GM18870 (cell line): ENCODE measurements at regions not wholly inside any gene's neighbourhood (a gene's known extent, or its start where the extent isn't known, plus 50 kb on each side); places are given as distances from the start of the nearest gene placed in this dataset.
A peak's percentile ranks its signal among the peaks of the same experiment; 100 is the strongest.

Source experiments
- ATAC-seq: cut with Tn5 transposase; IDR thresholded peaks from one replicate; pipeline ENCODE4 v1.9.1; 2021; ENCODE audit warnings: moderate library complexity; ENCODE audit not compliant: unreplicated experiment

GRCh38 chr7:131097662-131098376 lies 229.9 kb upstream of the MKLN1 start:
- ATAC-seq = no peak

- ATAC-seq = no peak
Measured at GRCh38 chr7:131098527-131098926, 229.1 kb upstream of the MKLN1 start.

DNA sequence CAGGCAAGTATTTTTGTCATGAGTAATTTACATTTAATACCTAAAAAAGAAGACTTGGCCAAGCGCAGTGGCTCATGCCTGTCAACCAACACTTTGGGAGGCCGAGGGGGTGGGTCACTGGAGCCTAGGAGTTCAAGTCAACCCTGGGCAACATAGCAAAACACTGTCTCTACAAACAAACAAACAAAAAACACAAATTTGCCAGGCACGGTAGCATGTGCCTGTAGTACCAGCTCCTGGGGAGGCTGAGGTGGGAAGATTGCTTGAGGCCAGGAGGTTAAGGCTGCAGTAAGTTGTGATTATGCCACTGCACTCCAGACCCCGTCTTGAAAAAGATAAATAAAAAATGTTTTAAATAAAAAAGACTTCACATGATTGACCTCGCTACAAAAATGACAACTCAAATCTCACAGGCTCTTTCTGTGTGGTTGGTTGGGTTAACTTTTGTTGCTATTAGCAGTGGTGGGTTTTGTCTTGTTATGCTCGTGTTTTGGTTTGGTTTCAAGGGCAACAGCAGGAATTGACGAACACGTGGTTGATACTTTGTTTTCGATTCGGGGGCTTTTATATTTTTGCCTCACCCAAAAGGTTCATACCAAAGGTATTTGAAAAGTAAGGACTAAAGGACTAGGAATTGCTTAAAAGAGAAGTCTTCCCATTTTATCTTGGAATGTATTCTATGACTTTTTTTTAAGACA lies 227.2 kb upstream of the MKLN1 start:
- ATAC-seq = no peak

DNA sequence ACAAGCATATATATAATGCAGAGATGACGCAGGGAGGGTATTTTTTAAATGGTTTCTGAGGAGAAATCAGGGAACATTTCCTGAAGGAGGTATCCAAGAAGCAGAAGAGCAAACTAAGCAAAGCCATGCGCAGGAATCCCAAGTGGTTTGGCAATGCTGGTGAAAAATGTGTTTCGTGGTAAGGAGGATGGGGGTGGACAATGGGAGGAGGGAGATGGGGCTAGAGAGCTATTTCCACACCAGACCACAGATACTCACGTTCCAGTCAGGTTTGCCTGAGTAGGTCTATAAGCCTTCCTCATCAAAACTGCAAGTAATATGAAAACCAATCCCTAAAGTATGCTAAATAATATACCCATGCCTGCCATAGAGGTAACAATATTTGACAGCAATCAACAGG lies 223.7 kb upstream of the MKLN1 start:
- no peak for ATAC-seq

DNA sequence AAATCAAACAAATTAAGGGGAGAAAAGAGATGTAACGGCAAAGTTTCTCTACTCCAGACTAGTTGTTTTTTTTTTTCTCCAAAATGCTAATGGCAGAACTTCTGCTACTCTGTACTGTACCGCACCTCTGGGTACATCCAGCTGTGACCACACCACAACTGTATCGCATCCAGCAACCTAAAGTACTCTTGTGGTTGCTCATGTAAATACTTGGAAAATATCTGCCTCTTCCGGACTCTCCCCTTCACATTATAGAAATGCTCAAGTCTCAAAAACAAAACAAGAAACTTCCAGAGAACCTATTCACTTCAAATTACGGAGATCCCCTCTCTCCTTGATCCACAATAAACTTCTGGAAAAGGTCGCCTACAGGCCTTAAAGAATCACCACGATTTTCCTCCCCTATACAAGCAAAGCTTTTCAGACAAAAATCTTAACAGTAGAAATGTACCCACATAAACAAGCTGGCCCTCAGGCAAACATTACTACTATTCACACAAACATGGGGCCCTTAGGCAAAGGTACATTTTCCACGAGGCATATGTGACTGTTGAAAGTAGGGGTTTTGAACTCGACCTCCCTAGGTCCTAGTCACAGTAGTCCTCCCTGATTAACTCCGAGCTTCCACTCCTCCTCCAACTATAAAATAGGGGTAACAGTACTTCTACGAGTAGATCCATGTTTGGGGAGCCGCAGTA lies 222.9 kb upstream of the MKLN1 start:
- no peak for ATAC-seq

DNA sequence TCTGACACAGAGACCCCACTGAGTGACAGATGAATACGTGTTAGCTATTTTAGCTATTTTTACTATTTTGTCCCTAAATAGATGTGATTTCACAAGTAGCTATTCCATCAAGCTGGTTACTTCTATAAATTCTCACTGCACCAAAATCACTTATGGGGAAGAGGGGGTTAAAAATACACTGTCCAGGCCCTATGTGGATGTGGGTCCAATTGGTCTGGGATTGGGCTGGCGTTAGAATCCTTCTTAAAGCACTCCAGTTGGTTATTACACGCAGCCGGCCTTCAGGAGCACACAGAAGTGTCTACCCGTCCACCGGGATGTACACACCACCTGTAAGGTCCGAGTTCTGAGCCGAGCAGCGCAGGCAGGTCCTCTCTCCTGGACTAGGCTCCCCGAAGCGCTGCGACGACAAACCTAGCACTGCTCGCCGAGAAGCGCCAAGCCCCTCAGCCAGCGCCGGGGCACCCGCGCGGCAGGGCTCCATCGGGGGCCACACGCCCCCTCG lies 222.3 kb upstream of the MKLN1 start:
- no peak for ATAC-seq

DNA sequence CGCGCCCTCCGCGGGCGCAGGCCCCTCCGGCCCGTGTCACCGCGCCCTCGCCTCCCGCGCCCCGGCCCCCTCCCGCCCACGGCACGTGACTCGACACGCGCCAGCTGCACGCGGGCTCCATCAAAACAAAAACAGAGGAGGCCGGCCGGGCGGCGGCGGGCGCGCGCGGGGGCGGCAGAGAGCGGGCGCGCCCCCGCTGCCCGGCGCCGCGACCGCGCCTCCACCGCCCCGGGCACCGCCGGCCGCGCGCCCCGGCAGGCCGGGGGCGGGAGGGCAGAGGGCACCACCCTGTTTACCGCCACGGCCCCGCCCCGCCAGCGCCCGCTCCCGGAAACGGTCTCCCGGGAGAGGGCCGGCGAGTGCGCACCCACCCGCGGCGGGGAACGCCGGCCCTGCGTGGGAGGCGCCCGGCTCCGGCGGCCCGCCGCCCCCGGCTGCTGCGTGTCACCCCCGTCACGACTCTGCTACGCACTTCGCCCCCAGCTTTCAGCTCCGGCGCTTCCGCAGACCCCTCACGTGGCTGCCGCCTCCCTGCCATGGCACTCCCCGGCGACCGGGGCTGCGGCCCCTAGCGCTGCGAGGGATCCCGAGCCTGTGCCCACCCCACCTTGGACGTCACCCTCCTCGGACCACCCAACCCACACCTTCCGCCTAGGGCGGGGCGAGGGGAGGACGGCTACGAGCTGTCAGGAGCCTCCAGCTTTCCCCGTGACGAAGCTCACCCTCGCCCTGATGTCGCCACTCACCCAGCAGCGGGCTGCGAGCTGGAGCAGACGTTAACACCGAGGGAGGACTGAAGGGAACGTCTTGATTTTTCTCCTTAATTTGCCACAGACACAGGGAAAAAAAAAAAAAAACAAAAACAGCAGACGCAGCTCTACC lies 221.6 kb upstream of the MKLN1 start:
- no peak for ATAC-seq

DNA sequence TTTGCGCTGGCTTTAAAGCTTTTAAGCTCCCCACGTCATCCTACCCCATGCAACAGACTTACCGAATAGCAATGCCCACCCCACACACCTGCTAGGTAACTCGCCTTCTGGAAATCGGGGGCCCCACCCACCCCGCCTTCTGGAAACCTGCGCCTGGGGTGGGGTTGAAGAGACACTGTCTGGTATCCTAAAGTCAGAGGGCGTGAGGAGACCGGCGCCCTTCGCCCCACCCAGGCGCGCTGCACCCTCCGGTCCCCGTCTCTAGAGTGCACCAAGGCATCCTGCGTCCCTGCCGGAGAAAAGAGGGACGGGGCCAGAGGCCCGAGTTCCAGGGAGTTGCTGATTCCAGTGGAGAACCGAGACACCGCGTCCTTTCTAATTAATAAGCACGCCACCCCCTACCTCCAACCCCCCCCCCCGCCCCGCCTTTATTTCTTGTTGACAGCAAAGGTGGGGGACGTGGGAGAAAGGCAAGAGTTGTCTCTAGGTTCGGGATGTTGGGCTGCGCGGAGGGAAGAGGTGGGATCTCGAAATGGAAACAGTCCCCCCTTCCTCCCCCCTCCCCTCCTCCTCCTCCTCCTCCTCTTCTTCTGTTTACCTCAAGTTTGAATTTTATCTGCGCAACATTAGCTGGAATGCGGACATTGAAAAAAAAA lies 220.9 kb upstream of the MKLN1 start:
- ATAC-seq = no peak

- peak; percentile 44 for ATAC-seq
Measured at GRCh38 chr7:131107337-131108211, 220.1 kb upstream of the MKLN1 start.

- ATAC-seq = no peak
Measured at GRCh38 chr7:131108212-131108940, 219.3 kb upstream of the MKLN1 start.

- no peak for ATAC-seq
Measured at GRCh38 chr7:131109011-131109758, 218.5 kb upstream of the MKLN1 start.

- ATAC-seq = no peak
Measured at GRCh38 chr7:131109759-131110296, 217.8 kb upstream of the MKLN1 start.

DNA sequence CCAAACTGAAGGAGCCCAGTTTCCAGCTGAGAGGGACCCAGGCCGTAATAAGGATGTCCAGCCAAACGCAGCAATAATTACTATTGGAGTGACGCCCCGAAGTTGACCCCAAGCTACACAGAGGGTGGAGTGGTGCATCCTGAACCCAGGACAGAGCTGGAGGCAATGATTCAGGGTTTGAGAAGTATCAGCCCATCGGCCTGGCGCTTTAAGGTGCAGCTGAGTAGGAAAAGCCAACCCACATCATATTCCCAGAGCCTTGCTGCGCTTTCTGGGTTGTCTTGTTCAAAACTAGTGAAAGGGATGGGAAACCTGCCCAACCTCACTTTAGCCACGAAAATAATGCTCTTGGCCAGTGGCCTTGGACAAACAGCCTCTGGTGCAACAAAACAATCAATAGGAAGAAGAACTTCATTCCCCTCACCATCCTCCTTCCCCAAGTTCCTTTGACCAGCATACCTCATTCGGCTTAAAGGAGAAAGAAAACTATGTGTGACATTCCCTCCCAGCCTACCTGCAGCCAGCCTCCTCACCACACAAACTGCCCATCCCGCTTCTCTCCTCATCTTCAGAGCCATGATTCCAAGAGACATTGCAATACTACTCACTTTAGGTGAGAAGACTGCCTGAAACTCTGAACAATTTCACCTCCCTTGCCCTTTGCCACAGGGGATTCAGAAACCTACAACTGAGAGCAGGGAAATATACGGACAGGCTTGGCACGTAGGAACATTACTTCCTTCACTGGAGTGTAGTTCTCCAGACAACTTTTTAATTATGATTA lies 217.2 kb upstream of the MKLN1 start:
- ATAC-seq = no peak

GRCh38 chr7:131111081-131111576 lies 216.5 kb upstream of the MKLN1 start:
- ATAC-seq = no peak

DNA sequence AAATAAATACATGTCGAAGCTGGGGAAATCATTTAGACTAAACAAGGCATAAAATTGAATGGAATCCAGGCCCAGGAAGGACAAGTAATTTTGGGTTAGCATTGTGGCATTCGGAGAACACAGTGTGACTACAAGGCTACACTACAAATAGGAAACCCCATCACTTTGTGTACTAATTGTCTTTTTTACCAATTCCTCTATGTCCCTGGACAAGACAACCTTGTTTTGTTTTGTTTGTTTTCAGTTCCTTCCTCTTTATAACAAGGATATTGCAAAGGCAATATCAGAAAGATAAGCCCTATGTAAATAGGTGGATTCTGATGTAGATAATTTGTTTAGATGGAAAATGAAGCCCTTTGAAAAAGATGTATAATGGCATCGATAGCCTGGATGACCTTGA lies 215.9 kb upstream of the MKLN1 start:
- ATAC-seq = no peak

GRCh38 chr7:131112431-131112830 lies 215.2 kb upstream of the MKLN1 start:
- no peak for ATAC-seq

- ATAC-seq = no peak
Measured at GRCh38 chr7:131115340-131115739, 212.3 kb upstream of the MKLN1 start.
